Parathyroid adenoma (tissue), 2 donors: ENCODE measurements at regions not wholly inside any gene's neighbourhood (a gene's known extent, or its start where the extent isn't known, plus 50 kb on each side); places are given as distances from the start of the nearest gene placed in this dataset.

Source experiments
- H2AFZ ChIP-seq: fragments of 300-600 bp; sonication (generic); one replicate; pipeline ENCODE4 v1.7.0; 2017; ENCODE audit warnings: antibody characterized with exemption, mild to moderate bottlenecking
- H3K27ac ChIP-seq: fragments of 300-600 bp; sonication (generic); one replicate; pipeline ENCODE4 v1.7.0; 2017
- H3K27me3 ChIP-seq: fragments of 300-600 bp; sonication (generic); one replicate; pipeline ENCODE4 v1.7.0; 2017; ENCODE audit warnings: low read length; ENCODE audit not compliant: control insufficient read depth, insufficient read depth
- H3K36me3 ChIP-seq: fragments of 300-600 bp; sonication (generic); one replicate; pipeline ENCODE4 v1.7.0; 2017; ENCODE audit warnings: low read length; ENCODE audit not compliant: control insufficient read depth, insufficient read depth
- H3K4me1 ChIP-seq: fragments of 300-600 bp; sonication (generic); one replicate; pipeline ENCODE4 v1.7.0; 2017; ENCODE audit warnings: control low read depth
- H3K4me2 ChIP-seq: fragments of 300-600 bp; sonication (generic); one replicate; pipeline ENCODE4 v1.7.0; 2017; ENCODE audit warnings: low read length
- H3K4me3 ChIP-seq: fragments of 300-600 bp; sonication (generic); one replicate; pipeline ENCODE4 v1.7.0; 2017; ENCODE audit warnings: low read depth, low read length
- H3K79me2 ChIP-seq: fragments of 300-600 bp; sonication (generic); one replicate; pipeline ENCODE4 v1.7.0; 2017; ENCODE audit warnings: control low read depth
- H3K9ac ChIP-seq: fragments of 300-600 bp; sonication (generic); one replicate; pipeline ENCODE4 v1.7.0; 2017; ENCODE audit warnings: mild to moderate bottlenecking
- H3K9me3 ChIP-seq: fragments of 300-600 bp; sonication (generic); one replicate; pipeline ENCODE4 v1.7.0; 2017; ENCODE audit warnings: low read length; ENCODE audit not compliant: control insufficient read depth
- CTCF ChIP-seq: fragments of 300-600 bp; sonication (generic); IDR thresholded peaks from one replicate; pipeline ENCODE4 v1.7.0; 2017; ENCODE audit warnings: antibody characterized with exemption, mild to moderate bottlenecking
- donor health status: primary hyperparathyroidism.

DNA sequence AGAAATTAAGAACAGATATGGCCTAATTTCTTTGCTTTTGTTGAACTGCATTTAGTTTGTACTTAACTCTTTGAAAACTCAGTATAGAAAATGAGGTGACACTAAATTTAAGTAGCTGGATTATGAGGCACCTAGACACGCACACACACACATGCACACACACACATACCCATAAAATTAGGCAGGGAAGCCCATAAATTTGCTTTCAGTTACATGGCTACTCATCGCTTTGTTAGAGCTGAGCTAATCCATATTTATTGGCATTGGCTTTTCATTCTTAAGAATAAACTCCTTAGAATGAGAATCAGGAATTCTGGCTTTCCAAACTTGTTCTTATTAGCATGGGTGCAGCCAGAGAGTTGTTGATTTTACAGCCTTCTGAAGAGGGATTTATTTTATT lies 61.7 kb upstream of the MBNL2 start:
- H3K4me1 ChIP-seq = no peaks in the 10 kb centered on the region
- H3K79me2 ChIP-seq = no peaks in the 10 kb centered on the region
- H3K4me3 ChIP-seq = no peak overlapping the region
- no peaks in the 10 kb centered on the region for H3K27me3 ChIP-seq
- no peak overlapping the region for H3K27ac ChIP-seq
- H2AFZ ChIP-seq = no peak overlapping the region
- no peak overlapping the region for H3K9ac ChIP-seq
- TF ChIP-seq CTCF = no peak
- H3K36me3 ChIP-seq = no peaks in the 10 kb centered on the region
- no peak overlapping the region for H3K4me2 ChIP-seq
- no peaks in the 10 kb centered on the region for H3K9me3 ChIP-seq

- no peak overlapping the region for H3K4me2 ChIP-seq
- no peak overlapping the region for H3K27ac ChIP-seq
- H3K4me1 ChIP-seq = no peaks in the 10 kb centered on the region
- no peak for TF ChIP-seq CTCF
- no peaks in the 10 kb centered on the region for H3K79me2 ChIP-seq
- H2AFZ ChIP-seq = no peak overlapping the region
- no peaks in the 10 kb centered on the region for H3K36me3 ChIP-seq
- H3K4me3 ChIP-seq = no peak overlapping the region
- H3K9me3 ChIP-seq = no peaks in the 10 kb centered on the region
- no peaks in the 10 kb centered on the region for H3K27me3 ChIP-seq
- no peak overlapping the region for H3K9ac ChIP-seq
These were observed 60.4 kb upstream of the MBNL2 start for GRCh38 chr13:97161582-97162231.

- H3K27me3 ChIP-seq = no peaks in the 10 kb centered on the region
- H3K9ac ChIP-seq = no peak overlapping the region
- no peaks in the 10 kb centered on the region for H3K9me3 ChIP-seq
- no peak overlapping the region for H3K27ac ChIP-seq
- H3K4me2 ChIP-seq = no peak overlapping the region
- H3K4me3 ChIP-seq = no peak overlapping the region
- H3K4me1 ChIP-seq = no peaks in the 10 kb centered on the region
- TF ChIP-seq CTCF = no peak
- no peaks in the 10 kb centered on the region for H3K79me2 ChIP-seq
- no peak overlapping the region for H2AFZ ChIP-seq
- no peaks in the 10 kb centered on the region for H3K36me3 ChIP-seq
These were observed 56.4 kb upstream of the MBNL2 start for GRCh38 chr13:97165502-97166425.

GRCh38 chr13:97171136-97171535 lies 51.0 kb upstream of the MBNL2 start:
- H3K4me3 ChIP-seq = no peak overlapping the region
- no peaks in the 10 kb centered on the region for H3K36me3 ChIP-seq
- H3K4me1 ChIP-seq = no peaks in the 10 kb centered on the region
- H3K4me2 ChIP-seq = no peak overlapping the region
- no peak overlapping the region for H2AFZ ChIP-seq
- no peaks in the 10 kb centered on the region for H3K9me3 ChIP-seq
- no peak overlapping the region for H3K27ac ChIP-seq
- H3K9ac ChIP-seq = no peak overlapping the region
- H3K79me2 ChIP-seq = no peaks in the 10 kb centered on the region
- no peak for TF ChIP-seq CTCF
- H3K27me3 ChIP-seq = no peaks in the 10 kb centered on the region
